NCI-H510A treated with DMSO at 0.1 percent for 48 hours (cell line): ENCODE measurements at regions not wholly inside any gene's neighbourhood (a gene's known extent, or its start where the extent isn't known, plus 50 kb on each side); places are given as distances from the start of the nearest gene placed in this dataset.
"Not testable (repeated sequence)": the region's sequence is repeated elsewhere in the genome, so short reads cannot be mapped to it uniquely, and the experiment has no call there.

ENCODE experiments used
- DNase-seq: peaks from one replicate; lab custom pipeline; 2025; lab: John Stamatoyannopoulos, UW

- not testable (repeated sequence) for DNase-seq
These were observed 64.5 kb upstream of the HTR1E start for GRCh38 chr6:86872810-86873209.

GRCh38 chr6:86871681-86872080, 65.6 kb upstream of the HTR1E start:
- no peak for DNase-seq

- DNase-seq: no peak
These were observed 67.8 kb upstream of the HTR1E start for GRCh38 chr6:86869500-86869899.

- DNase-seq: no peak
These were observed 77.8 kb upstream of the HTR1E start for GRCh38 chr6:86859513-86859912.

- no peak for DNase-seq
These were observed 78.4 kb upstream of the HTR1E start for GRCh38 chr6:86858970-86859369.

- DNase-seq: no peak
These were observed 79.5 kb upstream of the HTR1E start for GRCh38 chr6:86857783-86858182.

GRCh38 chr6:86856937-86857563, 80.3 kb upstream of the HTR1E start:
- DNase-seq: peak; percentile 7

GRCh38 chr6:86856379-86856778, 80.9 kb upstream of the HTR1E start:
- DNase-seq: no peak

GRCh38 chr6:86848986-86849385, 88.3 kb upstream of the HTR1E start:
- DNase-seq: no peak

GRCh38 chr6:86832686-86833085, 104.6 kb upstream of the HTR1E start:
- no peak for DNase-seq

- DNase-seq: no peak
These were observed 111.9 kb upstream of the HTR1E start for GRCh38 chr6:86825436-86825835.

GRCh38 chr6:86822747-86823146, 114.6 kb upstream of the HTR1E start:
- no peak for DNase-seq

- no peak for DNase-seq
These were observed 116.6 kb upstream of the HTR1E start for GRCh38 chr6:86820750-86821149.

GRCh38 chr6:86793649-86794048, 143.7 kb upstream of the HTR1E start:
- DNase-seq: no peak

- DNase-seq: no peak
These were observed 145.9 kb upstream of the HTR1E start for GRCh38 chr6:86791476-86791875.

GRCh38 chr6:86789779-86790411, 147.4 kb upstream of the HTR1E start:
- DNase-seq: no peak

GRCh38 chr6:86782328-86782727, 155.0 kb upstream of the HTR1E start:
- DNase-seq: no peak

GRCh38 chr6:86780923-86781322, 156.4 kb upstream of the HTR1E start:
- DNase-seq: no peak

- no peak for DNase-seq
These were observed 161.4 kb upstream of the HTR1E start for GRCh38 chr6:86775893-86776292.

- DNase-seq: no peak
These were observed 172.1 kb upstream of the HTR1E start for GRCh38 chr6:86765211-86765610.

GRCh38 chr6:86759953-86760352, 177.4 kb upstream of the HTR1E start:
- DNase-seq: not testable (repeated sequence)

- no peak for DNase-seq
These were observed 180.6 kb upstream of the HTR1E start for GRCh38 chr6:86756640-86757229.

GRCh38 chr6:86744048-86744447, 193.3 kb upstream of the HTR1E start:
- DNase-seq: no peak

GRCh38 chr6:86738078-86738477, 199.2 kb upstream of the HTR1E start:
- DNase-seq: no peak
